ENCODE measurements at regions not wholly inside any gene's neighbourhood (a gene's known extent, or its start where the extent isn't known, plus 50 kb on each side); places are given as distances from the start of the nearest gene placed in this dataset.

- no peak for DNase-seq
Observed at GRCh38 chr11:129590753-129591475, 215.3 kb downstream of the BARX2 start.

- DNase-seq, result no peak
Observed at GRCh38 chr11:129591527-129591926, 215.9 kb downstream of the BARX2 start.

GRCh38 chr11:129592191-129592590 is 216.5 kb downstream of the BARX2 start:
- DNase-seq, result no peak

GRCh38 chr11:129593098-129593497 is 217.4 kb downstream of the BARX2 start:
- no peak for DNase-seq

GRCh38 chr11:129595038-129595962 is 219.7 kb downstream of the BARX2 start:
- no peak for DNase-seq

- DNase-seq, result no peak
Observed at GRCh38 chr11:129596351-129596750, 219.3 kb upstream of the TMEM45B start.

- no peak for DNase-seq
Observed at GRCh38 chr11:129598378-129598777, 217.3 kb upstream of the TMEM45B start.

GRCh38 chr11:129605815-129606214 is 209.8 kb upstream of the TMEM45B start:
- no peak for DNase-seq

- DNase-seq, result no peak
Observed at GRCh38 chr11:129608711-129609110, 206.9 kb upstream of the TMEM45B start.

GRCh38 chr11:129610125-129610524 is 205.5 kb upstream of the TMEM45B start:
- DNase-seq, result no peak

- no peak for DNase-seq
Observed at GRCh38 chr11:129610545-129610944, 205.1 kb upstream of the TMEM45B start.

GRCh38 chr11:129611661-129612446 is 203.8 kb upstream of the TMEM45B start:
- DNase-seq, result no peak

GRCh38 chr11:129612447-129612961 is 203.1 kb upstream of the TMEM45B start:
- no peak for DNase-seq

GRCh38 chr11:129613071-129613470 is 202.6 kb upstream of the TMEM45B start:
- no peak for DNase-seq

- DNase-seq, result no peak
Observed at GRCh38 chr11:129614256-129614944, 201.2 kb upstream of the TMEM45B start.

- no peak for DNase-seq
Observed at GRCh38 chr11:129618046-129618569, 197.5 kb upstream of the TMEM45B start.

GRCh38 chr11:129620237-129621104 is 195.2 kb upstream of the TMEM45B start:
- no peak for DNase-seq

- no peak for DNase-seq
Observed at GRCh38 chr11:129625930-129626329, 189.7 kb upstream of the TMEM45B start.

- DNase-seq, result no peak
Observed at GRCh38 chr11:129631201-129631600, 184.4 kb upstream of the TMEM45B start.

- DNase-seq, result no peak
Observed at GRCh38 chr11:129636926-129637325, 178.7 kb upstream of the TMEM45B start.

- no peak for DNase-seq
Observed at GRCh38 chr11:129637473-129637872, 178.2 kb upstream of the TMEM45B start.
